ENCODE measurements at regions not wholly inside any gene's neighbourhood (a gene's known extent, or its start where the extent isn't known, plus 50 kb on each side); places are given as distances from the start of the nearest gene placed in this dataset.

DNA sequence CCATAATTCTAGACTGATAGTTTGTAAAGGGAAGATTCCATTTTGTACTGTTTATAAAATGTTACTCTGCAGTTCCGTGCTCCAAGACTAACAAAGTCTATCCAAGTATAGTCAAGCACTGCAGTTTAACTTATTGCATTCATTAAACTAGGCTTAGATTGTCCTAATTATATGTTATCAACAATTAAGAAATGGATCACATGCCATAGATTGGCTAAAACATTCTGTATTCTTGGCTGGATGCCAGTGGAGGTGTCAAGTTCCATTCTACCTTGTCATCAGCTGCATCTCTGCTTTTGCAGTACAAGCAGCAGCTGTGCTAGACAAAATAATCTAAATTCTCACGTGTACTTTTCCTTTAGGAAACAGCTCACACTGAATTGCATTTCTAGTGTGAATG lies 69.4 kb upstream of the MEF2C start:
- DNase-seq: no peak
- H3K9me3 ChIP-seq (ENCODE audit: control insufficient read depth, low read length): no peaks in the 10 kb centered on the region

DNA sequence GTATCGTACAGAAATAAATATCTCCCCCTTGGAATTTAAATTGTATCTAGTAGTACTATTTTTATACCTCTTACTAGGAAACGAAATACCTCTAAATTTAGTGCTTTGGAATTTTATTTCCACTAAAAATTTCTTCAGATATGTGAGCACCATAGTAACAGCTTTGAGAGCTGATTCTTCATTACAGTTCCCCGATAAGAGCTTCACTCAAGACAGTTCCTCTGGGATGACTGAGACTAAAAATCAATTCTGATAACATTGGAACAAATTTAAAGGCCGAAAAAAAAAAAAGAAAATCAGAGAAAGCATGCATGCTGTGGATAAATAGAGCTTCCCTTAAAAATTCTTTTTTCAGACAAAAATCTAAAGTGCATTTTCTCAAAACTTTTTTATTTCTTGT lies 68.5 kb upstream of the MEF2C start:
- Histone ChIP-seq H3K4me3 (ENCODE audit: insufficient read depth, low read depth, low read length, poor library complexity, severe bottlenecking) (no peak overlapping the region), H3K9me3 (ENCODE audit: control insufficient read depth, low read length) (no peaks in the 10 kb centered on the region), H3K36me3 (ENCODE audit: control insufficient read depth, insufficient read depth, low read length) (no peaks in the 10 kb centered on the region), H3K27me3 (replicated peaks; ENCODE audit: control insufficient read depth, insufficient read depth, low read length, poor library complexity, severe bottlenecking) (no peaks in the 10 kb centered on the region), H3K4me1 (ENCODE audit: control insufficient read depth, insufficient read depth, low read length, poor library complexity, severe bottlenecking) (no peaks in the 10 kb centered on the region), H3K27ac (ENCODE audit: insufficient read depth, low read length, poor library complexity, severe bottlenecking) (no peak overlapping the region)
- DNase-seq: no peak

More for the DNA sequence above, 69.4 kb upstream of the MEF2C start:
- no peaks in the 10 kb centered on the region for H3K27me3 ChIP-seq (replicated peaks; ENCODE audit: control insufficient read depth, insufficient read depth, low read length, poor library complexity, severe bottlenecking)
- no peaks in the 10 kb centered on the region for H3K36me3 ChIP-seq (ENCODE audit: control insufficient read depth, insufficient read depth, low read length)
- no peak overlapping the region for H3K4me3 ChIP-seq (ENCODE audit: insufficient read depth, low read depth, low read length, poor library complexity, severe bottlenecking)
- no peaks in the 10 kb centered on the region for H3K4me1 ChIP-seq (ENCODE audit: control insufficient read depth, insufficient read depth, low read length, poor library complexity, severe bottlenecking)
- no peak overlapping the region for H3K27ac ChIP-seq (ENCODE audit: insufficient read depth, low read length, poor library complexity, severe bottlenecking)

DNA sequence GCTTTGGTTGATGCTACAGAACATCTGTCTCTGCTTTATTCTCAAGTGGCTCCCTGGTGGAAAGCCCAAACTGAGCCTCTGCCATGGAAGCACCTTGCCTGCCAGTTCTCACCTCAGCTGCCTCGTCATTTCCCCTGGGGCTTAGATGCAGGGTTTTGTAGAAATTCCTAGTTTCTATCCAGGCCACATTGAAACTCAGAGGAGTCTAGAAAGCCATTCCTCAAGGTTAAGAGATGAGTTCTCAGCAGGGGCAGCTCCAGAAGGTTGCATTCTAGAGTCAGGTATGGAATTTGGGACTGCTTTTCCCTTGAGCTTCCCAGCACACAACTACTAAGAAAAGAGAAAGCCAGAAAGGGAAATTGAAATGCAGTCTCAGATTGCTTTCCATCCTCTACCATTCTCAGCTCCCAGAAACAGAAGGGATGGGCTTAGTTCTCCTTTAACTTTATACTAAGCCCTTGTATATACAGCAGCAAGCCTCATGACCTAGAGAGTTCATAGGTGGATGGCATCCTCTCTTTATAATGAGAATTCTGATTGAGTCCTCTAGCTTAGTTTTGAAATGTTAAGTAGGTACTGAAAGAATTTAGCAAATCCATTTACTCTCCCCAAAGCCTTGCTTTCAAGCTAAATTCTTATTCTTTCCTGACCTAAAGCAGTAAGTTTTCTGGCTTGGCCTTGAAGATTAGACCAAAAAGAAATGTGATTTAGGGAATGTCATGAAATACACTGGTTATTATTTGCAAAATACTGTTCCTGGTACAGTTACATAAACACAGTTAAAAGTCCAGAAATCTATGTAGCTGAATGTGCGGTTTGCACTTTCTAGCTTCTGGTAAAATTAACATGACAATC lies 66.0 kb upstream of the MEF2C start:
- Histone ChIP-seq H3K36me3 (ENCODE audit: control insufficient read depth, insufficient read depth, low read length) (no peaks in the 10 kb centered on the region), H3K27ac (ENCODE audit: insufficient read depth, low read length, poor library complexity, severe bottlenecking) (no peak overlapping the region), H3K4me1 (ENCODE audit: control insufficient read depth, insufficient read depth, low read length, poor library complexity, severe bottlenecking) (no peaks in the 10 kb centered on the region), H3K27me3 (replicated peaks; ENCODE audit: control insufficient read depth, insufficient read depth, low read length, poor library complexity, severe bottlenecking) (no peaks in the 10 kb centered on the region), H3K9me3 (ENCODE audit: control insufficient read depth, low read length) (no peaks in the 10 kb centered on the region), H3K4me3 (ENCODE audit: insufficient read depth, low read depth, low read length, poor library complexity, severe bottlenecking) (no peak overlapping the region)
- no peak for DNase-seq

DNA sequence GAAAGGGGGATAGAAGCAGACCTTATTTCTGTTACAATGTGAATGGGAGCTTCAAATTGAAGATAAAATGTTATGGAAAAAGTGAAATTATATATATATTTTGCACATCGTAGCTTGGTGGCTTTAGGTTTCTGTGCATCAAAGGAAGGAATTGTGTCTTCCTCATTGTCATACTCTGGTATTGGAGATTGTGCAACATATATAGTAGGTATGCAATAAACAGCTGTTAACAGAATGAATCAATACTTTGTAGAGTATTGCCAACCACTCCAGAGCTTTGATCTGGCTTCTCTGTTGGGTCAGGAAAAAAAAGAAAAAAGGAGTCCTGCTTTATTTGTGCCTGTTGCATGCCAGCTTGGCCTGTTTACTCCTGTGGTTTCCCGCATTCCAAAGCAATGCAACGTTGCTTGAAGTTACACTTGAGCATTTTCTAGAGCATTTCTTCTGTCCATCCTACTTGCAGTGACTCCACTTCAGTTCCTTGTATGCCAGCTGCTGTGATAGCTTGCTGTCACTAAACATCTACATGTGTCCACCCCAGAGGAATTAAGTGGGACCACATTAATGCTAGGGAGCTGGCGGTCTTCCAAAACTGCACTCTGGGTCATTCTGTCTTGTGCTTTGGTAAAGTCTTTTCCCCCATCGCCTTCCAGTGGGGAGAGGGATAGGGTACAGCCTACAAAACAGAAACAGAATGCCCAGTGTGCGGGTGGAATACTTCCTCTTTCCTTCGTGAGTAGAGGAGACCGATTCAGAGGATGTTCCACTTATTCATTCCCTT lies 62.0 kb upstream of the MEF2C start:
- no peak for DNase-seq
- Histone ChIP-seq H3K36me3 (ENCODE audit: control insufficient read depth, insufficient read depth, low read length) (no peaks in the 10 kb centered on the region), H3K27me3 (replicated peaks; ENCODE audit: control insufficient read depth, insufficient read depth, low read length, poor library complexity, severe bottlenecking) (no peaks in the 10 kb centered on the region), H3K4me3 (ENCODE audit: insufficient read depth, low read depth, low read length, poor library complexity, severe bottlenecking) (no peak overlapping the region), H3K27ac (ENCODE audit: insufficient read depth, low read length, poor library complexity, severe bottlenecking) (no peak overlapping the region), H3K9me3 (ENCODE audit: control insufficient read depth, low read length) (no peaks in the 10 kb centered on the region), H3K4me1 (ENCODE audit: control insufficient read depth, insufficient read depth, low read length, poor library complexity, severe bottlenecking) (no peaks in the 10 kb centered on the region)

- Histone ChIP-seq H3K27me3 (replicated peaks; ENCODE audit: control insufficient read depth, insufficient read depth, low read length, poor library complexity, severe bottlenecking) (no peaks in the 10 kb centered on the region), H3K27ac (ENCODE audit: insufficient read depth, low read length, poor library complexity, severe bottlenecking) (no peak overlapping the region), H3K4me3 (ENCODE audit: insufficient read depth, low read depth, low read length, poor library complexity, severe bottlenecking) (no peak overlapping the region), H3K9me3 (ENCODE audit: control insufficient read depth, low read length) (no peaks in the 10 kb centered on the region), H3K4me1 (ENCODE audit: control insufficient read depth, insufficient read depth, low read length, poor library complexity, severe bottlenecking) (no peaks in the 10 kb centered on the region), H3K36me3 (ENCODE audit: control insufficient read depth, insufficient read depth, low read length) (no peaks in the 10 kb centered on the region)
- no peak for DNase-seq
Measured at GRCh38 chr5:88941581-88941980, 58.6 kb upstream of the MEF2C start.

DNA sequence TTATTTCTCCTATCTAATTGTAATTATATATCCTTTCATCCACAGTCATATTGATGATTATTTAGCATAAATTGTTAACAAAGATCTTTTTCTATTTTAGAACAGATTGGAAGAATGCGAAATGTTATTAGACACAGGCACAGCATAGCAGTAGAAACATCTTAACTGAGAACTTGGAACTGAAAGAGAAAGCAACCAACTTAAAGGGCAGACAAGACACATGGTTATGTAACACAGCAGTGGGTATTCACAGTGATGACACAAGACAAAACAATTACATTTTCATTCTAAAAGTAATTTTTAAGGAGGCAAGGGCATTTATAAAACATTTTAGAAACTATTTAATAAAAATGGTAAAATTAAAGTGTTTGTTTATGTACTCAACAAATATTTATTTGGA lies 57.7 kb upstream of the MEF2C start:
- H3K36me3 ChIP-seq (ENCODE audit: control insufficient read depth, insufficient read depth, low read length): no peaks in the 10 kb centered on the region
- H3K27me3 ChIP-seq (replicated peaks; ENCODE audit: control insufficient read depth, insufficient read depth, low read length, poor library complexity, severe bottlenecking): no peaks in the 10 kb centered on the region
- no peak for DNase-seq

DNA sequence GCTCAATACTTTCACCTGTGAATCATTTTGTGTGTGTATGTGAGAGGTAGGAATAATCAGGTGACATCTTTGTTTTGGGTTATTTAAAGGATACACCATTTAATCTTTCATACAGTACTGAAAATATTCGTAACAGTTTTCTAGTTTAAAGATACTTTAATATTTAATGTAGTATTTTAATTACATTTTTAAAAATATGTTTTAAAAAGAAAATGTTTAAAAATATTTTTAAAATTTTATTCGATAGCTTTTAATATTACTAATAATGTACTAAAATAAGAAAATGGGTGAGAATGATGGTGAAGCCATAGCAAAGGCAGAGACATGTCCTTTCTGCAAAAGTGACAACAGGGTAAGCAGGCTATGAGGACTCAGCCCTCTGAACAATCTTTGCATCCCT lies 56.3 kb upstream of the MEF2C start:
- H3K4me1 ChIP-seq (ENCODE audit: control insufficient read depth, insufficient read depth, low read length, poor library complexity, severe bottlenecking): no peaks in the 10 kb centered on the region
- no peak overlapping the region for H3K27ac ChIP-seq (ENCODE audit: insufficient read depth, low read length, poor library complexity, severe bottlenecking)
- DNase-seq: no peak
- no peaks in the 10 kb centered on the region for H3K9me3 ChIP-seq (ENCODE audit: control insufficient read depth, low read length)
- H3K36me3 ChIP-seq (ENCODE audit: control insufficient read depth, insufficient read depth, low read length): no peaks in the 10 kb centered on the region
- H3K4me3 ChIP-seq (ENCODE audit: insufficient read depth, low read depth, low read length, poor library complexity, severe bottlenecking): no peak overlapping the region
- no peaks in the 10 kb centered on the region for H3K27me3 ChIP-seq (replicated peaks; ENCODE audit: control insufficient read depth, insufficient read depth, low read length, poor library complexity, severe bottlenecking)

More for the DNA sequence above, 57.7 kb upstream of the MEF2C start:
- Histone ChIP-seq H3K27ac (ENCODE audit: insufficient read depth, low read length, poor library complexity, severe bottlenecking) (no peak overlapping the region), H3K4me1 (ENCODE audit: control insufficient read depth, insufficient read depth, low read length, poor library complexity, severe bottlenecking) (no peaks in the 10 kb centered on the region), H3K4me3 (ENCODE audit: insufficient read depth, low read depth, low read length, poor library complexity, severe bottlenecking) (no peak overlapping the region), H3K9me3 (ENCODE audit: control insufficient read depth, low read length) (no peaks in the 10 kb centered on the region)

DNA sequence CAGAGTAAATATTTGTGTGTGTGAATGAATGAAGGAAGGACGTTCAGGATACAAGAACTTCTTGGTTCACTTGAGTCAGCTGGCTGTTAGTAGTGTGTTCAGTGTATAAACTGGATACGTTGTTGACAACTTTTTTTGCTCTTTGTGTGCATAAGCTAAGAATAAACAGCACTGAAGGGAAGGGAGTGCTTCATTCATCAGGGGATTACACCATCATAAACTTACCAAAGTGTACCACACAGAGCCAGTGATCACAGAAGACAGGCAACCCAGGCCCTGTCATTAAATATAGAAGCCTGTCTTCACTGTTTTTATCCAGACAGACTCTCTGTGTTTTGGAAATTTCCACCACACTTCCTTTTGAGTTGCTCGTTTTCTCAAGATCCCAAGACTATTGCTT lies 55.5 kb upstream of the MEF2C start:
- DNase-seq: no peak
- no peak overlapping the region for H3K27ac ChIP-seq (ENCODE audit: insufficient read depth, low read length, poor library complexity, severe bottlenecking)
- no peaks in the 10 kb centered on the region for H3K27me3 ChIP-seq (replicated peaks; ENCODE audit: control insufficient read depth, insufficient read depth, low read length, poor library complexity, severe bottlenecking)
- H3K36me3 ChIP-seq (ENCODE audit: control insufficient read depth, insufficient read depth, low read length): no peaks in the 10 kb centered on the region
- no peak overlapping the region for H3K4me3 ChIP-seq (ENCODE audit: insufficient read depth, low read depth, low read length, poor library complexity, severe bottlenecking)
- H3K4me1 ChIP-seq (ENCODE audit: control insufficient read depth, insufficient read depth, low read length, poor library complexity, severe bottlenecking): no peaks in the 10 kb centered on the region
- no peaks in the 10 kb centered on the region for H3K9me3 ChIP-seq (ENCODE audit: control insufficient read depth, low read length)

DNA sequence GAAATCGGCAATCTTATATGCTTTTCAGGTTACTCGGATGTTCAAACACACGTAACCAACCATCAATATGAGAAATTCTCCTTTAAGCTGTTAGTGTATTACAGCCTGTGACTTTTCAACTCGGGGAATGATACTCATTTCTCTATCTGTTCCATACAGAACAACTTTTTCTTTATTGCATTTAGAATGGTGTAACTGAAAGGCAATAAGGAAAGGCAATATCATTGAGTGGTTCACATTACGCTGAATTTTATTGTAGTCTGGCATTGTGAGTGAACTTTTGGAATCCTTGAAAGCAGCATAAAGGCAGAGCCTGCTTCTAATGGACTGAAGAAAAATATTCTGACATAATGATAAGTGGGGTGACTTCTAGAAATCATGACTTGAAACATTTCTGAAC lies 54.4 kb upstream of the MEF2C start:
- Histone ChIP-seq H3K27me3 (replicated peaks; ENCODE audit: control insufficient read depth, insufficient read depth, low read length, poor library complexity, severe bottlenecking) (no peaks in the 10 kb centered on the region), H3K27ac (ENCODE audit: insufficient read depth, low read length, poor library complexity, severe bottlenecking) (no peak overlapping the region), H3K4me1 (ENCODE audit: control insufficient read depth, insufficient read depth, low read length, poor library complexity, severe bottlenecking) (no peaks in the 10 kb centered on the region), H3K9me3 (ENCODE audit: control insufficient read depth, low read length) (no peaks in the 10 kb centered on the region), H3K36me3 (ENCODE audit: control insufficient read depth, insufficient read depth, low read length) (no peaks in the 10 kb centered on the region), H3K4me3 (ENCODE audit: insufficient read depth, low read depth, low read length, poor library complexity, severe bottlenecking) (no peak overlapping the region)
- no peak for DNase-seq

GRCh38 chr5:88934439-88934838 lies 51.5 kb upstream of the MEF2C start:
- no peak for DNase-seq
- H3K4me3 ChIP-seq (ENCODE audit: insufficient read depth, low read depth, low read length, poor library complexity, severe bottlenecking): no peak overlapping the region
- no peaks in the 10 kb centered on the region for H3K27me3 ChIP-seq (replicated peaks; ENCODE audit: control insufficient read depth, insufficient read depth, low read length, poor library complexity, severe bottlenecking)
- no peak overlapping the region for H3K27ac ChIP-seq (ENCODE audit: insufficient read depth, low read length, poor library complexity, severe bottlenecking)
- no peaks in the 10 kb centered on the region for H3K36me3 ChIP-seq (ENCODE audit: control insufficient read depth, insufficient read depth, low read length)
- H3K9me3 ChIP-seq (ENCODE audit: control insufficient read depth, low read length): no peaks in the 10 kb centered on the region
- H3K4me1 ChIP-seq (ENCODE audit: control insufficient read depth, insufficient read depth, low read length, poor library complexity, severe bottlenecking): no peaks in the 10 kb centered on the region

Measured in effector memory CD4-positive, alpha-beta T cell (primary cell).